AG04450 (cell line): ENCODE measurements at regions not wholly inside any gene's neighbourhood (a gene's known extent, or its start where the extent isn't known, plus 50 kb on each side); places are given as distances from the start of the nearest gene placed in this dataset.

Experiments
- CTCF ChIA-PET: fragments of 300-600, 350-600 bp; formaldehyde crosslinking; extraction: SDS; loops from one replicate; lab custom pipeline; 2022; ENCODE audit warnings: antibody characterized with exemption, inconsistent platforms; lab: Charles Lee
- POLR2A ChIA-PET: fragments of 350-600 bp; formaldehyde crosslinking; extraction: SDS; loops from one replicate; lab custom pipeline; 2021; ENCODE audit warnings: antibody characterized with exemption, inconsistent platforms; lab: Yijun Ruan, JAX
- DNase-seq: peaks from one replicate; pipeline ENCODE4 v3.0.0-alpha.2; 2011; ENCODE audit warnings: low read depth, low spot score
- H3K27ac ChIP-seq: one replicate; pipeline ENCODE4 v1.5.1; 2012; ENCODE audit warnings: low read depth, low read length, control low read depth
- H3K27me3 ChIP-seq: one replicate; pipeline ENCODE4 v1.6.0; 2012; ENCODE audit warnings: low read length; ENCODE audit not compliant: control insufficient read depth, insufficient read depth
- H3K4me3 ChIP-seq: 2 replicates; pipeline ENCODE4 v1.5.1; 2011; ENCODE audit warnings: mild to moderate bottlenecking, low read depth, low read length, control low read depth
- H3K9me3 ChIP-seq: 2 replicates; pipeline ENCODE4 v1.5.1; 2012; ENCODE audit warnings: low read length; ENCODE audit not compliant: control insufficient read depth, insufficient read depth
- CTCF ChIP-seq: IDR thresholded peaks from 2 replicates; pipeline ENCODE4 v1.5.1; 2011; ENCODE audit warnings: low read depth, low read length, control low read depth, inconsistent platforms

GRCh38 chr11:23668324-23668723 is 808.0 kb upstream of the CCDC179 start:
- TF ChIP-seq CTCF, result no peak
- Histone ChIP-seq H3K27ac (no peak overlapping the region), H3K9me3 (no peaks in the 10 kb centered on the region), H3K27me3 (no peaks in the 10 kb centered on the region), H3K4me3 (no peak overlapping the region)
- POLR2A ChIA-PET, result no interaction called here
- CTCF ChIA-PET, result no interaction called here
- DNase-seq, result no peak

GRCh38 chr11:23673366-23673765 is 813.1 kb upstream of the CCDC179 start:
- H3K4me3 ChIP-seq, result no peak overlapping the region
- no peak for DNase-seq
- no peaks in the 10 kb centered on the region for H3K9me3 ChIP-seq
- no peak overlapping the region for H3K27ac ChIP-seq
- no peak for TF ChIP-seq CTCF
- CTCF ChIA-PET, result no interaction called here
- POLR2A ChIA-PET, result no interaction called here
- H3K27me3 ChIP-seq, result no peaks in the 10 kb centered on the region

GRCh38 chr11:23674866-23675265 is 814.6 kb upstream of the CCDC179 start:
- DNase-seq, result no peak
- CTCF ChIA-PET, result no interaction called here
- Histone ChIP-seq H3K4me3 (no peak overlapping the region), H3K9me3 (no peaks in the 10 kb centered on the region), H3K27me3 (no peaks in the 10 kb centered on the region), H3K27ac (no peak overlapping the region)
- POLR2A ChIA-PET, result no interaction called here
- no peak for TF ChIP-seq CTCF

GRCh38 chr11:23679041-23679440 is 817.8 kb upstream of the LUZP2 start:
- Histone ChIP-seq H3K9me3 (peaks cover 6% of the 10 kb centered on the region; the same call in 1 of the 2 replicates), H3K27me3 (no peaks in the 10 kb centered on the region), H3K4me3 (no peak overlapping the region), H3K27ac (no peak overlapping the region)
- POLR2A ChIA-PET, result no interaction called here
- CTCF ChIA-PET, result interaction anchor here (1.5 kb wide), 1 partner anchor 18 kb away, joined by 3 read pairs; no protein-coding TSS in a partner anchor
- TF ChIP-seq CTCF, result no peak
- DNase-seq, result no peak

- DNase-seq, result no peak
- H3K27me3 ChIP-seq, result no peaks in the 10 kb centered on the region
- ChIA-PET POLR2A (interaction anchor here (1.0 kb wide), 1 partner anchor 9 kb away, joined by 3 read pairs; no protein-coding TSS in a partner anchor), CTCF (interaction anchor here (1.5 kb wide), 1 partner anchor 17 kb away, joined by 3 read pairs; no protein-coding TSS in a partner anchor)
- H3K9me3 ChIP-seq, result peaks cover 6% of the 10 kb centered on the region; the same call in 1 of the 2 replicates
- TF ChIP-seq CTCF, result no peak
- no peak overlapping the region for H3K4me3 ChIP-seq
- H3K27ac ChIP-seq, result no peak overlapping the region
Observed at GRCh38 chr11:23679981-23680380, 816.9 kb upstream of the LUZP2 start.
